Retinal pigment epithelial cell (primary cell): ENCODE measurements at regions not wholly inside any gene's neighbourhood (a gene's known extent, or its start where the extent isn't known, plus 50 kb on each side); places are given as distances from the start of the nearest gene placed in this dataset.
A peak's percentile ranks its signal among the peaks of the same experiment; 100 is the strongest.

Experiments
- DNase-seq: peaks from one replicate; pipeline ENCODE4 v3.0.0-alpha.2; 2010; ENCODE audit warnings: low read depth
- H3K4me3 ChIP-seq: 2 replicates; pipeline ENCODE4 v1.5.1; 2011; ENCODE audit warnings: mild to moderate bottlenecking, low read length, control low read depth, moderate library complexity
- TF ChIP-seq, protein P1 (sequence below): conservative IDR thresholded peaks from 2 replicates; pipeline ENCODE4 v1.5.1; 2011; ENCODE audit warnings: low read depth, low read length, control low read depth, inconsistent platforms

DNA sequence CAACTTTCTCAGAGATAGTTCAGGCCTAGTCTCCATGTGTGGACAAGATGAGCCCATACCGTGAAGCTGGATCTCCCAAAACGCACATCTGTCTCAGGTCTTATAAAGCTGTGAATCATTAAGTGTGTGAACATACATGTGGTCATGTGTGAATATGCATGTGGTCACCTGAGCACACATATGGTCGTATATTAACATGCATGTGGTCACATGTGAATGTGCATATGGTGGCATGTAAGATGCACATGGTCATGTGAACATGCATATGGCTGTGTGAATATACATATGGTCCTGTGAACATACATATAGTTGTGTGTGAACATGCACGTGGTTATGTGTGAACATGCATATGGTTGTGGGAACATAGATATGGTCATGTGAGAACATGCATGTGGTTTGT, 172.5 kb upstream of the PZP start:
- TF ChIP-seq, protein P1, sequence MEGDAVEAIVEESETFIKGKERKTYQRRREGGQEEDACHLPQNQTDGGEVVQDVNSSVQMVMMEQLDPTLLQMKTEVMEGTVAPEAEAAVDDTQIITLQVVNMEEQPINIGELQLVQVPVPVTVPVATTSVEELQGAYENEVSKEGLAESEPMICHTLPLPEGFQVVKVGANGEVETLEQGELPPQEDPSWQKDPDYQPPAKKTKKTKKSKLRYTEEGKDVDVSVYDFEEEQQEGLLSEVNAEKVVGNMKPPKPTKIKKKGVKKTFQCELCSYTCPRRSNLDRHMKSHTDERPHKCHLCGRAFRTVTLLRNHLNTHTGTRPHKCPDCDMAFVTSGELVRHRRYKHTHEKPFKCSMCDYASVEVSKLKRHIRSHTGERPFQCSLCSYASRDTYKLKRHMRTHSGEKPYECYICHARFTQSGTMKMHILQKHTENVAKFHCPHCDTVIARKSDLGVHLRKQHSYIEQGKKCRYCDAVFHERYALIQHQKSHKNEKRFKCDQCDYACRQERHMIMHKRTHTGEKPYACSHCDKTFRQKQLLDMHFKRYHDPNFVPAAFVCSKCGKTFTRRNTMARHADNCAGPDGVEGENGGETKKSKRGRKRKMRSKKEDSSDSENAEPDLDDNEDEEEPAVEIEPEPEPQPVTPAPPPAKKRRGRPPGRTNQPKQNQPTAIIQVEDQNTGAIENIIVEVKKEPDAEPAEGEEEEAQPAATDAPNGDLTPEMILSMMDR, result no peak
- no peak for DNase-seq
- H3K4me3 ChIP-seq, result no peak overlapping the region

DNA sequence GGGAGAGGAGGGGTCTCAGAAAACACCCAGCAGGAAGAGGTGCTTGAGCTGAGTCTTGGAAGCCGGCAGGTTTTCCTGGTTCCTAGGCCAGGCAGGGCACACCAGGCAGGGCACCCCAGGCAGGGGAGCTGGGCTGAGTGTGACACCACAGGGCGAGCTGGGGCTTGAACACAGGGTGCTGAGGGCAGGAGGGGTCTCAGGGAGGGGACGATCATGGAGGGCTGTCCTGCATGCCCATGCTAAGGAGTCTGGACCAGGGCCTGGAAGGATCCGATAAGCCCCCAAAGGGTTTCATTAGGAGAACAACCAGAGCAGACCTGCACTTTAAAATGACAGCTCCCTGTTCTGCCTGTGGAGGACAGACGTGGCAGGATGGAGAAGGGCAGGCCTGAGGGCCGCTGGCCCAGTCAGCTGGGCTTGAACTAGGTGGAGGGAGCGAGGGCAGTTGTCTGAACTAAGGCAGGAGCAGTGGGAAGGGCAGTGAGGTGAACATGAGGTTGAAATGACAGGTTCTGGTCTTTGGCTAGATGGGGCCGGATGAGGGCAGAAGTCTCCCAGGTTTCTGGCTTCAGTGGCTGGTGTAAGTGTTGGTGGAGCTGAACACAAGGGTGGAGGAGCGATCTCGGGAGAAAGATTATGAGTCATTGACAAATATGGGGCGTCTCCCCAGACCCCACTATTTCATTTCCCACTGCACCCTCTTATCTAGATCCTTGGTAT, 171.0 kb upstream of the PZP start:
- DNase-seq, result no peak
- no peak overlapping the region for H3K4me3 ChIP-seq
- TF ChIP-seq, protein P1, result no peak

DNA sequence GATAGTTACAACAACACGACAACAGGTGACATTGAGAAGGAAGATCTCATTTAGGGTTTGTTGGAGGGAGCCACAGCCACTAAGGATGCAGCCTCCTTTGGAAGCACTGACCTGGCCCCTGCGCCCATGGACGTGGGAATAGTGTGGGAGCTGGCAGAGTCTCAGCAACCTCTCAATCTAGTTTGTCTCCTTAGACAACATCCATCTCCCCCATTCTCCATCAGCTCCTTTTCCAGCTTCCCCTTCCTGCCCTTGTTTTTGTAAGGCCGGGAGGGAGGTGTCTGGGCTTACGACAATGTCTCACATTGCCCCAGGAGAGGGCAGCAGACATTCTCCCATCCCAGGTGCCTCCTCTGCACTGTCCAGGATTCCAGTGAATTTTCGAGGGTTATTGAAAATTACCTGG, 170.2 kb upstream of the PZP start:
- DNase-seq, result no peak
- TF ChIP-seq, protein P1, result peak; percentile 29
- no peak overlapping the region for H3K4me3 ChIP-seq

DNA sequence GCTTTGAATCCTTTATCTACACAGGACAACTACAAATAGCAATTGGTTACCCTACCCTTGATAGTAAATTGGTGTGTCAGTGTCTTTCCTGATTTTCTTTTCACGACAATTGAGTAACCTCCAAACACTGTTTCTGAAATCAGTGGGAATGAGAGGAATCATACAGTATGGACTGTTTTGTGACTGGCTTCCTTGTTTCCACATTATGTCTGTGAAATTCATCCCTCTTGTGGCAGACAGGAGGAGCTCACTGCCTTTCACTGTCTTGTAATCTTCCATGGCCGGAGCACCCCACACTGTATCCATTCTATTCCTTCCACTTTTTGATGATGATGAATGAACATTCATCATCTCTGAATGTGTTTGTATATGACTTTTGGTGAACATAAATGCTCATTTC, 164.0 kb upstream of the PZP start:
- no peak for DNase-seq
- H3K4me3 ChIP-seq, result no peak overlapping the region
- TF ChIP-seq, protein P1, result peak; percentile 27

DNA sequence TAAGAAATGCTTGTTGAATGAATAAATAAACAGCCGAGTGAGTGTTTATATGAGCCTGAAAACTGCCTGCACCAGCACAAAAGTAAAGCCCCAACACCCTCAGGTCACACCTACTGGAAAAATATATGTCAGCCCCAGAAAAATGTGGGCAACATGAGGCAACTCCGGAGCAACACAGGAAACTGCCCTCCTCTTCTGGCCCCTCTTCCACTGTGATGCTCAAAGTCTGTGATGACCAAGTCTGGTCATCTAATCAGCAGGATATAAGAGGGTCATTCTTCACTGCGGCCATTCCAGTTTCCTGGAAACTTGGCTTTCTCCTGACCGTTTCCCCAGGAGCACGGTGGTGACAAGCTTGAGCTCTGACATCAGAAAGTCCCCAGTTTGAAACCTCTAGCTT, 159.6 kb upstream of the PZP start:
- DNase-seq, result no peak
- no peak overlapping the region for H3K4me3 ChIP-seq
- TF ChIP-seq, protein P1, result no peak

DNA sequence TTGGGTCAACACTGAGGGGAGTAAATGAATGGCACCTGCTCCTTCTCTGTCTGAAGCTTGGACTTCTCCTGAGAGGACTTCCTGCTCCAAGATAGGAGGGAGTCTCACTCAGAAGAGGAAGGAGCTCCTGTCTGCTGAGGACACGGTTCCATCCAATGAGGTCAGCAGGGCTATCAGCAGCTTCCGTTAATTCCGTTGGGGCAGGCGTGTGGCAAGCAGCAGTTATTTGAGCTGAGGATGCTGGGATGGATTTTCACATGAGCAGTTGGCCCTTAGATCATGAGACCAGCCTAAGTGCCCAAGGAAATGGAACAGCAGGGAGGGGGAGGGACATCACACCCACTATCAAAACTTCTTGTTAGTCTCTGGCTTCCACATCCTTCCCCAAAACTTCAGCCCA, 159.0 kb upstream of the PZP start:
- H3K4me3 ChIP-seq, result no peak overlapping the region
- TF ChIP-seq, protein P1, result no peak
- DNase-seq, result no peak

DNA sequence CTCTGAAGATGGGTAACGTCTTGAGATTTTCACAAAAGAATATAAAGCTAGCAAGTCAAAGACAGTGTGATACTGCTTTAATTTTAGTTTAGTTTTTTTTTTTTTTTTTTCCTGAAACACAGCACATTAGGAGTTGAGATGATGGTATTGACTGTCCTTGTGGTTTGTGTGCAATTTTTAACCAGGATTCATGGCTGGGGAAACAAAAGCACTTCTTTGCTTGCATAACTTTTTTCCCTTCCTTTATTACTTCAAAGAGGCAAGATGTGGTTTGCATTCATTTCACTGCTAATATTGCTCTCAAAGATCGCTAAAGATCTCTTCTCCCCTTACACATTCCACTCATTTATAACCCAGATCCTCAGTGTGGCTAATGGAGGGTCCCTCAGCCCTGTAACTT, 157.1 kb upstream of the PZP start:
- H3K4me3 ChIP-seq, result no peak overlapping the region
- TF ChIP-seq, protein P1, result no peak
- no peak for DNase-seq
